ENCODE measurements at regions not wholly inside any gene's neighbourhood (a gene's known extent, or its start where the extent isn't known, plus 50 kb on each side); places are given as distances from the start of the nearest gene placed in this dataset.
"Not testable (repeated sequence)": the region's sequence is repeated elsewhere in the genome, so short reads cannot be mapped to it uniquely, and the experiment has no call there.

DNA sequence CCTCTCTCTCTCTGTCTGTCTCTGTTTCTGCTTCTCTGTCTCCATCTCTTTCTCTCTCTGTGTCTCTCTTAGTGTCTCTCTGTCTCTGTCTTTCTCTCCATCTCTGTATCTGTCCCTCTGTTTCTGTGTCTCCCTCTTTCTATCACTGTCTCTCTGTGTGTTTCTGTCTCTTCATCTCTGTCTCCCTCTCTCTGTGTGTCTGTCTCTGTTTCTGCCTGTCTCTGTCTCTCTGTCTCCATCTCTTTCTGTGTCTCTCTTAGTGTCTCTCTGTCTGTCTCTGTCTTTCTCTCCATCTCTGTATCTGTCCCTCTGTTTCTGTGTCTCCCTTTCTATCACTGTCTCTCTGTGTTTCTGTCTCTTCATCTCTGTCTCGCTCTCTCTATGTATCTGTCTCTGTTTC lies 125.4 kb upstream of the TPTE start:
- not testable (repeated sequence) for H3K4me3 ChIP-seq (replicated peaks; ENCODE audit: low read depth, low read length); DNase-seq (ENCODE audit: low read depth)

DNA sequence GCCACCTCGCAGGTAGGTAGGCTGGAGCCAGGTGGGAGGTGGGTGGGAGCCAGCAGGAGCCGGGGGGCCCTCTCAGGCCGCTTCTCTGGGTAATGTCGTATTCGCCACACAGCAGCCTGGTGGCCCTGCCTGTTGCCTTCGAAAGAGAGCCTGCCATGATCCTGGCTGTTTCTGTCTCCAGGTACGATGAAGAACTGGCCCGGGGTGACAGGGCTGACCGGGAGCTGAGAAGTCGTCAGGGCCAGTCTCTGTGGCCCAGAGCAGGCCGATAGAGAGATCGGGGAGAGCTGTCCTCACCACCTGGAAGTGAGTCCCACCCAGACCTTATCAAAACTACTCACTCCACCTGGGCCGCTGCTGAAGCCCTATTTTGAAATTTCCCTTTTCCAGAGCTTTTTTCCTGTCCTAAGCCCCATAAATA lies 123.9 kb upstream of the TPTE start:
- DNase-seq (ENCODE audit: low read depth): not testable (repeated sequence)

DNA sequence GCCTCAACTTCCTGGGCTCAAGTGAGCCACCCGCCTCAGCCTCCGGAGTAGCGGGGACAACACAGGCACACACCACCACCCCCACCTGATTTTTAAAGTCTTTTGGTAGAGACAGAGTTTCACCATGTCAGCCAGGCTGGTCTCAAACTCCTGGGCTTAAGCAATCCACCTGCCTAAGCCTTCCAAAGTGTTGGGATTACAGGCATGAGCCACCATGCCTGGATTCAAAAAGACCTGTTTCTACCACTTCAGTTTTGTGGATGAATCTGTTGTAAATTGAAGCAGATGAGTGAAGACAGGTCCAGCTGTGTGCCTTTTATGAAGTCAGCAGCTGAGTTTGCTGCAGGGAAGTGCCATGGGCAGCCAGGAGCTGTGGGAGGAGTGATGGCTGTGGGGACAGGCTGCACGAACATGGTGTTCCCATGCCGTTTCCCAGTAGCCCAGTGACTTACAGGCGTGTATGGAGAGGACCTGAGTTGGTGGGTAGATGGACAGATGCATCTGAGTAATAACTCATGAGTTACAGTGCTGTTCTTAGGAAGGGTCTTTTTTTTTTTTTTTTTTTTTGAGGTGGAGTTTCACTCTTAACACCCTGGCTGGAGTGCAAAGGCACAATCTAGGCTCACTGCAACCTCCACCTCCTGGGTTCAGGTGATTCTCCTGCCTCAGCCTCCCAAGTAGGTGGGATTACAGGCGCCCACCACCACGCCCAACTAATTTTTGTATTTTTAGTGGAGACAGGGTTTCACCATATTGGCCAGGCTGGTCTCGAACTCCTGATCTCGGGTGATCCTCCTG lies 122.5 kb upstream of the TPTE start:
- DNase-seq (ENCODE audit: low read depth); H3K4me3 ChIP-seq (replicated peaks; ENCODE audit: low read depth, low read length): not testable (repeated sequence)

More for the DNA sequence above, 123.9 kb upstream of the TPTE start:
- not testable (repeated sequence) for H3K4me3 ChIP-seq (replicated peaks; ENCODE audit: low read depth, low read length)

DNA sequence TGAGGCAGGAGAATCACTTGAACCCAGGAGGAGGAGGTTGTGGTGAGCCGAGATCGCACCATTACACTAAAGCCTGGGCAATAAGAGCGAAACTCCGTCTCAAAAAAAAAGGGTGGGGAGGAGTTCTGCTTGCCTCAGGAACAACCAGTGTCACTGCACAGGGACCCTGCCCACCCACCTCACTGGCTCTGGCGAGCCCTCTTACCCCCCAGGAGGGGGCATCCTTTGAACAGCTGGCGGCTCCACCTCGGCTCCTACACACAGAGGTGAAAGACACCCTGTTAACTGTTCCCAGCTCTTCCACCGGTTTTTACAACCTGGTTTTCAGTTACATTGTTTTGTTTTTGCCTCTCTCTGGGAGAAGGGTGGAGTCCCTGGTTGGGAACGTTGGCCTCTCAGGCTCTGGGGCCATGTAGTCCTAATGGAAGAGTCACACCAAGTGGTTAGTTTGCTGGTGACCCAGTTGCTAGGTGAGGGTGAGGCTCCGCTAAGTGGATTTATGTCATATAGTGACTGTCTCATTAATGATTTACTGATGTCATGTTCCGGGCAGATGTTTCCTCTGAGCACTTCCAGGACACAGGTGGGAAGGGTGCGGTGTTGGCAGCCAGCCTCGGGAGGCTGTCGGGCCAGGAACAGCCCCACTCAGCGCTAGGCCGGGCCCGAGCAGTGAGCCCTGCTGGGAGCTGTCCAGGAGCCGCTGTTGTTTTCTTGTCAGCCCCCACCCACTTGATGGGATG lies 120.6 kb upstream of the TPTE start:
- not testable (repeated sequence) for H3K4me3 ChIP-seq (replicated peaks; ENCODE audit: low read depth, low read length); DNase-seq (ENCODE audit: low read depth)

DNA sequence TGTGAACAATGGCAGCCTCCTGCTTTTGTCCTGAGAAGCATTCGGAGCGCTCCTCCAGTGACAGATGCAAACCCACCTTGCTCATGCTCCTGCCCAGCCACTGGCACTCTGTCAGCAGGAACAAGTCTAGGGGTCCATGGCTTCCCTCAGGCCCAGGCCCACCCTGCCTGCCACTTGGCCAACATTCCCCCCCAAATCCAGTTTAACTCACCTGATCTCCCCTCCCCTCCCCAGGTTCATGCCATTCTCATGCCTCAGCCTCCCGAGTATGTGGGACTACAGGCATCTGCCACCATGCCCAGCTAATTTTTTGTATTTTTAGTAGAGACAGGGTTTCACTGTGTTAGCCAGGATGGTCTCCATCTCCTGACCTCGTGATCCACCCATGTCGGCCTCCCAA lies 118.9 kb upstream of the TPTE start:
- not testable (repeated sequence) for DNase-seq (ENCODE audit: low read depth); H3K4me3 ChIP-seq (replicated peaks; ENCODE audit: low read depth, low read length)

DNA sequence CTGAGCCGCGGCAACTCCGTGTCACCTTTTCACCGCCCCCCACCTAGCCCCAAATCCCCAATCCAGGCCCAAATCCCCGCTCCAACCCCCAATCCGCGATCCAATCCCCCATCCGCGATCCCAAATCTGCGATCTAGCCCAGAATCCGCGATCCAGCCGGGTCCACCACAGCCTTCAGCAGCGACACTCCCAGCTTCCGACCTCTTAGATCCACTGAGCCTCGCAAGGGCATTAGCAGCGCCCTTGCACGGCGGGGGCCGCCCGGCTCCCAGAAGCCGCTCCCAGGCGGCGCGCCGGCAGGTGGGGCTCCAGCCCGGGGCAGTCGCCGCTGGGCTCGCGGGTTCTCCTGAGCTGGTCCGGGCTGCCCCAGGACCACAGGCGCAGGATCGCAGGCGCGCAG lies 116.1 kb upstream of the TPTE start:
- not testable (repeated sequence) for H3K4me3 ChIP-seq (replicated peaks; ENCODE audit: low read depth, low read length); DNase-seq (ENCODE audit: low read depth)

DNA sequence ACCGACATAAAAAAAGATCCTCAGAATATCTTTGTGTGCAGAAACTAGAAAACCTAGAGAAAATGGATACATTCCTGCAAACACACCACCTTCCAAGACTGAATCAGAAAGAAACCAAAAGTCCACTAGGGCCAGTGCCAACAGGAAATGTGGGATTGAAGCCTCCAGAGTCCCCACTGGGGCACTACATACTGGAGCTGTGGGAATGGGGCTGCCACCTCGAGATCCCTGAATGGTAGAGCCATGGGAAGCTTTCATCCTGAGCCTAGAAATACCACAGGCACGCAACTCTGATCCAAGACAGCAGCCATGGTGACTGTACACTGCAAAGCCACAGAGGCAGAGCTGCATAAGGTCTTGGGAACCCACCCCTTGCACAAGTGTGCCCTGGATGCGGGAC lies 111.6 kb upstream of the TPTE start:
- DNase-seq (ENCODE audit: low read depth); H3K4me3 ChIP-seq (replicated peaks; ENCODE audit: low read depth, low read length): not testable (repeated sequence)

DNA sequence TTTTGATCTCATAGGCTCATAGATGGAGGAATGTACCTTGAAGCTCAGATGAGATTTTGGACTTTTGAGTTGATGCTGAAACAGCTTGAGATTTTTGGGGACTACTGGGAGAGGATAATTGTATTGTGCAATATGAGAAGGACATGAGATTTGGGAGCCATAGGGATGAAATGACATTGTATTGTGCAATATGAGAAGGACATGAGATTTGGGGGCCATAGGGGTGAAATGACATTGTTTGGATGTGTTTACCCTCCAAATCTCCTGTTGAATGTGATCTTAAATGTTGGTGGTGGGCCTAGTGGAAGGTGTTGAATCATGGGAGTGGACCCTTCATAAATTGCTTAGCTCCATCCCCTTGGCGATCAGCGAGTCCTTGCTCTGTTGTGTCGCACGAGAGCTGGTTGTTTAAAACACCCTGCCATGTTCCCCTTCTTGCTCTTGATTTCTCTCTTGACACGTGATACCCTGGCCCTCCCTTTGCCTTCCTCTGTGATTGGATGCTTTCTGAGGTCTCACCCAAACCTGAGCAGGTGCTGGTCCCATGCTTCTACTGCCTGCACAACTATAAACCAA lies 110.9 kb upstream of the TPTE start:
- not testable (repeated sequence) for H3K4me3 ChIP-seq (replicated peaks; ENCODE audit: low read depth, low read length); DNase-seq (ENCODE audit: low read depth)

DNA sequence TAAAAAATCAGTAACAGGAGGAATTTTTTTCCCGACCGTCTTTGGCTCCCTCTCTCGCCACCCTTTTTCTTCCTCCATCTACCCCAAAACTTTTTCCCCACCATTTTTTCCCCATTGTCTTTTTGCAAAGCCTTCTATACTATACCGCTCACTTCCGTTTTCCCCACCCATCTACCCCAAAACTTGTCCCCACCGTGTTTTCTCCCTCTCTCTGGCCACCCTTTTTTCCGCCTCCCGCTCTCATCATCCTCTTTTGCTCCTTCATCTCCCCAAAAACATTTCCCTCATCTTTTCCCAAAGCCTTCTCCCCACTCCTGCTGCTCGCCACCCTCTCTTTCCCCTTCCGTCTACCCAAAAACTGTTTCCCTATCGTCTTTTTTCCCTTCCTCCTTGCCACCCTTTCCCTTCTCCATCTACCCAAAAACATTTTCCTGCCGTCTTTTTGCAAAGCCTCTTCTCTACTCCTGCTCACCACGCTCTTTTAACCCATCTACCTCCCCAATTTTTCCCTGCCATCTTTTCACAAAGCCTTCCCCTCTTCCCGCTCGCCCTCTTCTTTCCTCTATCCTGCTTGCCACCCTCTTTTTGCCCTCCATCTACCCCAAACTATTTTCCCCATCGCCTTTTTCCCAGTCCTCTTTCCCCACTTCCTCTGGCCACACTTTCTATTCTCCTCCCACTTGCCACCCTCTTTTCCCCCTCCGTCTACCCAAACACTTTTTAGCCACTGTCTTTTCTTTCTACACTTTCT lies 109.4 kb upstream of the TPTE start:
- not testable (repeated sequence) for DNase-seq (ENCODE audit: low read depth); H3K4me3 ChIP-seq (replicated peaks; ENCODE audit: low read depth, low read length)

DNA sequence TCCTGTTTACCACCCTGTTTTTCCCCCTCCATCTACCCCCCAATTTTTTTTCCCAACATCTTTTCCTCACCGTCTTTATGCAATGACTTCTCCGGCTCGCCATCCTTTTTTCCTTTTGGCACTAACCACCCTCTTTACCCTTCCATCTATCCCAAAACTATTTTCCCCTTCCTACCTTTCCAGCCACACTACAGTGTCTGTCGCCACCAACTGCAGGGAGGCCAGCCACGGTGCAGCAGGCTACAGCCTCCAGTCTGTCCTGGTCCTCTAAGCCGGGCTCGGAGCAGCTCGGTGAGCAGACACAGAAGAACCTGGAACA lies 108.5 kb upstream of the TPTE start:
- DNase-seq (ENCODE audit: low read depth): not testable (repeated sequence)

DNA sequence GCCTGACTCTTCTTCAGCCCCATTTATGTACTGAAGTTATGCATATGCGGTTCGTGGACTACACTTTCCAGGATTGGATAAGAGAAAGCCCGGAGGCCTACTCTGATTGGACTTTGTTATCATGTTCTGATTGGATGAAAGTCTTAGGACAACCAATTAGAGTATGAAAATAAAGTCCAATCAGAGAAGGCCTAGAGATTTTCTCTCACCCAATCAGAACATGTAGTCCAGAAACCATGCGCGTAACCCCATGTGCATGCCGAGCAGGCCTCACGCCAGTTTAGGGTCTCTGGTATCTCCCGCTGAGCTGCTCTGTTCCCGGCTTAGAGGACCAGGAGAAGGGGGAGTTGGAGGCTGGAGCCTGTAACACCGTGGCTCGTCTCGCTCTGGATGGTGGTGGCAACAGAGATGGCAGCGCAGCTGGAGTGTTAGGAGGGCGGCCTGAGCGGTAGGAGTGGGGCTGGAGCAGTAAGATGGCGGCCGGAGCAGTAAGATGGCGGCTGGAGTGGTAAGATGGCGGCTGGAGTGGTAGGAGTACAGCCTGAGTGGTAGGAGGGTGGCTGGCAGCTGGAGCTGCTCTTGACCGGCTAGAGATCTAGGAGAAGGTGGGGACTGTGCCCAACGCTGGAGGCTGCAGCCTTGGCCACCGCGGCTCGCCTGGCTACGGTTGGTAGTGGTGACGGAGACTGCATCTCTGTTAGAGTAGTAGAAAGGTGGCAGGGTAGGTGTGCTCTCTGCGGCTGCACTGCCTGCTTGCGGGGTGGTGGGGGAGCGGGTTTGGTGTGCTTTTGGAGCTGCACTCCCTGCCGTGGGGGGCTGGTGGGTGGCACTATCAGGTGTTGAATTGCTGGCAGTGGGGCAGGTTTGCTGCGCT lies 107.9 kb upstream of the TPTE start:
- H3K4me3 ChIP-seq (replicated peaks; ENCODE audit: low read depth, low read length): not testable (repeated sequence)

More for the DNA sequence above, 108.5 kb upstream of the TPTE start:
- H3K4me3 ChIP-seq (replicated peaks; ENCODE audit: low read depth, low read length): not testable (repeated sequence)

DNA sequence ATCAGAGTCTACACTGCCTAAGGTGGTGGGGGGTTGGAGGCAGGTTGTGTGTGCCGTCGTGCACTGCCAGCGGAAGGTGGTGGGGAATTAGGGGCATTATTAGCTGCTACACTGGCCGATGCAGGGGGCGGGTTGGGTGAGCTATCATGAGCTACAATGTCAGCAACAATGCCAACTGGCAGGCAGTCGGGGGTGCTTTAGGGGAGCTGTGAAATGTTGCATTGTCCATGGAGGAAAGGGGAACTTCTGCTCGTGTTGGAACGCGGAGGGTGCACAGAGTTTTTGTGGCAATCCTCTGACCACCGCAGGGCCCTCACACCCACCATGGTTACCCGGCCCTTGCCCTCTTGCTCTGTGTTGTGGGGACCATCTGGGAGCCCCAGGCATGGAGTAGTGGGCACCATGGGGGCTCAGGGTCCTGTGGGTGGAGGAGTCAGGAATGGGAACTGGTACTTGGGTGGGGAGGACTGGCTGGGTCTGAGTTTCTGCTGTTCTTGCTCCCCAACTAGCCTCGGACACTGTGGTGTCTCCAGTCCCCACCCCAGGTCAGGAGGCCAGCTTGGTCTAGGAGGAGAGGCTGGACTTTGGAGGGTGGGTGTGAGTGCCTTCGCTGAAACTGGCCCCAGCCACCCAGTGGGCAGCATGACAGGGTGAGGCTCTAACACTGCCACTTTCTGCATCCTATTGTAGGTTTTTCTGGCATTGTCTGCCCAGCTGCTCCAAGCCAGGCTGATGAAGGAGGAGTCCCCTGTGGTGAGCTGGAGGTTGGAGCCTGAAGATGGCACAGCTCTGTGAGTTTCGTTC lies 107.1 kb upstream of the TPTE start:
- H3K4me3 ChIP-seq (replicated peaks; ENCODE audit: low read depth, low read length); DNase-seq (ENCODE audit: low read depth): not testable (repeated sequence)

More for the DNA sequence above, 107.9 kb upstream of the TPTE start:
- DNase-seq (ENCODE audit: low read depth): not testable (repeated sequence)

DNA sequence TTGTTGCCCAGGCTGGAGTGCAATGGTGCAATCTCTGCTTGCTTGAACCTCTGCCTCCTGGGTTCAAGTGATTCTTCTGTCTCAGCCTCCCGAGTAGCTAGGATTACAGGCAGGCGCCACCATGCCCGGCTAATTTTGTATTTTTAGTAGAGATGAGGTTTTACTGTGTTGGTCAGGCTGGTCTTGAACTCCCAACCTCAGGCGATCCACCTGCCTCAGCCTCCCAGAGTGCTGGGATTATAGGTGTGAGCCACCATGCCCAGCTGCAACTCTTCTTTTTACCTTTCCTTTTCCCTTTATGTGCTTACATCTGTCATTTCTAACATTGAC lies 106.5 kb upstream of the TPTE start:
- not testable (repeated sequence) for H3K4me3 ChIP-seq (replicated peaks; ENCODE audit: low read depth, low read length); DNase-seq (ENCODE audit: low read depth)

DNA sequence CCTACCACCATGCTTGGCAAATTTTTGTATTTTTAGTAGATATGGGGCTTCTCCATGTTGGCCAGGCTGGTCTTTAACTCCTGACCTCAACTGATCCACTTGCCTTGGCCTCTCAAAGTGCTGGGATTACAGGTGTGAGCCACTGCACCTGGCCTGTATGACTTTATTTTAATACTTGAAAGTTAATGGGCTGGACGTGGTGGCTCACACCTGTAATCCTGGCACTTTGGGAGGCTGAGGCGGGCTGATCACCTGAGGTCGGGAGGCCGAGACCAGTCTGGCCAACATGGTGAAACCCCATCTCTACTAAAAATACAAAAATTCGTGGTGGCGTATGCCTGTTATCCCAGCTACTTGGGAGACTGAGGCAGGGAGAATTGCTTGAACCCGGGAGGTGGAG lies 105.9 kb upstream of the TPTE start:
- not testable (repeated sequence) for H3K4me3 ChIP-seq (replicated peaks; ENCODE audit: low read depth, low read length); DNase-seq (ENCODE audit: low read depth)

DNA sequence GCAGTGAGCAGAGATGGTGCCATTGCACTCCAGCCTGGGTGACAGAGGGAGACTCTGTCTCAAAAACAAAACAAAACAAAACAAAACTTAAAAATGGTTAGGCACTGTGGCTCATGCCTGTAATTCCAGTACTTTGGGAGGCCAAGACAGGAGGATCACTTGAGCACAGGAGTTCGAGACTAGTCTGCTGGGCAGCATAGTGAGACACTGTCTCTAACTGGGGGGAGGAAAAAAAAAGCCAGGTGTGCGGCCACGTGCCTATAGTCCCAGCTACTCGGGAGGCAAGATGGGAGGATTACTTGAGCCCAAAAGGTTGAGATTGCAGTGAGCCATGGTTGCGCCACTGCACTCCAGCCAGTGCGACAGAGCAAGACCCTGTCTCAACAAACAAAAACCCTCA lies 105.5 kb upstream of the TPTE start:
- not testable (repeated sequence) for DNase-seq (ENCODE audit: low read depth); H3K4me3 ChIP-seq (replicated peaks; ENCODE audit: low read depth, low read length)

DNA sequence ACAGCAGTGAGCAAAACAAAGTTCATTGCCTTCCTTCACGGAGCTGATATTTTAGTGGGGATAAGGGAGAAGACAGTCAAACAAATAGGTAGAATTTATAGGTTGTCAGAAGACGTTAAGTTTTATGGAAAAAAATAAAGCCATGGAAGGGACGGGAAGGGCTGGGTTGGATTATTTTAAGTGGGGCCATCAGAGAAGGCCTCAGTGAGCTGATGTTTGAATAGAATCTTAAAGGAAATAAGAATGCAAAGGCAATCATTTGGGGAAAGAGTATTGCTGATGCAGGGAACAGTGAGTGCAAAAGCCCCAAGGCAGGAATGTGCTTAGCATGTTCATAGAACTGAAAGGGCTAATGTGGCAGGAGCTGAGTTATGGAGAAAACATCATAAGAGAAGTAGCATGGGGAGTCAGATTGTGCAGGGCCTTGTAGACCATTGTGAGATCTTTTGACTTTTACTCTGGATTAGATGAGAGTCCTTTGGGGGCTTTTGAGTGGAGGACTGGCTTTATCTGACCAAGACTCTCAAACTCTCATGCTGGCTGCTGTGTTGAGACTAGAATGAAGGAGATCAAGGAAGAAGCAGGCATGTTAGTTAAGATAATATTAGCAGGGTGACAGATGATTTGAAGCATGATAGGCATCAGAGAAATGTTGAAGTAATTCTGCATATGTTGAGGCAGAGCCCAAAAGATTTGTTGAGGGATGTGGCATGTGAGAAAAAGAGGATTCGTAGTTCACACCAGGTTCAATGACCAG lies 104.5 kb upstream of the TPTE start:
- not testable (repeated sequence) for H3K4me3 ChIP-seq (replicated peaks; ENCODE audit: low read depth, low read length)

DNA sequence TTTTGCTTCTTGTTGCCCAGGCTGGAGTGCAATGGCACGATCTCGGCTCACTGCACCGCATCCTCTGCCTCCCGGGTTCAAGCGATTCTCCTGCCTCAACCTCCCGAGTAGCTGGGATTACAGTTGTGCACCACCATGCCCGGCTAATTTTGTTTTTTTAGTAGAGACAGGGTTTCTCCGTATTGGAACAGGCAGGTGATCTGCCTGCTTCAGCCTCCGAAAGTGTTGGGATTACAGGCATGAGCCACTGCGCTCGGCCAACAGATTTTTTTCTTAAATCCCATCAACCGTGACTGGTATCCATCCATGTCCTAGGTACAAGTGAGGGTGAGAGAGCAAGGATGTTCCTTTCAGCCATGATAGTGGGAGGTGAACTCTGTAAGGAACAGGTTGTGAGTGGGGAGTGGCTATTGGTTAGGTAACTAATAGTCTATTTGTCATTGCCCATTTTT lies 103.8 kb upstream of the TPTE start:
- not testable (repeated sequence) for H3K4me3 ChIP-seq (replicated peaks; ENCODE audit: low read depth, low read length); DNase-seq (ENCODE audit: low read depth)

More for the DNA sequence above, 104.5 kb upstream of the TPTE start:
- DNase-seq (ENCODE audit: low read depth): not testable (repeated sequence)
